GM20000 (cell line): ENCODE measurements at regions not wholly inside any gene's neighbourhood (a gene's known extent, or its start where the extent isn't known, plus 50 kb on each side); places are given as distances from the start of the nearest gene placed in this dataset.

ENCODE experiments used
- DNase-seq: peaks from one replicate; pipeline ENCODE4 v3.0.0; 2012; ENCODE audit warnings: low spot score
- TF ChIP-seq, protein P1 (sequence below): IDR thresholded peaks from 2 replicates; pipeline ENCODE4 v1.5.1; 2012; ENCODE audit warnings: mild to moderate bottlenecking, control low read depth; ENCODE audit errors: extremely low read depth, missing control alignments

DNA sequence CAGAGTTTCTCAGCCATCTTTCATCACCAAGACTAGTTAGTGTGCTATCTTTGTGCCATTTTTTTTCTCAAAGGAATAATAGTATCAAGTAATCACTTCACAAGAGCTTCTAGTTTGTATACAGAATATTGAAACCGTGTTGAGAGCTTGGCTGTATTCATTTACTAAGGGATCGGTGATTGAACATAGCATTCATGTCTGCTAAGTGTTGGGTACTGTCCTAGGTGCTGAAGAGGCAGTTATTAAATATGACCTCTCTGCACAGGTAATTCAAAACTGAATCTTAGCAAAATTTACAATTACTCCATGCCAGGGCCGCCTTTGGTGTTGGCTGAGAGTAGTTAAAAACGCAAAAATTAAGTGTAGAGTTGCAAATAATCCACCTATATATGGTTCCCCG is 355.3 kb upstream of the RORA start:
- TF ChIP-seq, protein P1, sequence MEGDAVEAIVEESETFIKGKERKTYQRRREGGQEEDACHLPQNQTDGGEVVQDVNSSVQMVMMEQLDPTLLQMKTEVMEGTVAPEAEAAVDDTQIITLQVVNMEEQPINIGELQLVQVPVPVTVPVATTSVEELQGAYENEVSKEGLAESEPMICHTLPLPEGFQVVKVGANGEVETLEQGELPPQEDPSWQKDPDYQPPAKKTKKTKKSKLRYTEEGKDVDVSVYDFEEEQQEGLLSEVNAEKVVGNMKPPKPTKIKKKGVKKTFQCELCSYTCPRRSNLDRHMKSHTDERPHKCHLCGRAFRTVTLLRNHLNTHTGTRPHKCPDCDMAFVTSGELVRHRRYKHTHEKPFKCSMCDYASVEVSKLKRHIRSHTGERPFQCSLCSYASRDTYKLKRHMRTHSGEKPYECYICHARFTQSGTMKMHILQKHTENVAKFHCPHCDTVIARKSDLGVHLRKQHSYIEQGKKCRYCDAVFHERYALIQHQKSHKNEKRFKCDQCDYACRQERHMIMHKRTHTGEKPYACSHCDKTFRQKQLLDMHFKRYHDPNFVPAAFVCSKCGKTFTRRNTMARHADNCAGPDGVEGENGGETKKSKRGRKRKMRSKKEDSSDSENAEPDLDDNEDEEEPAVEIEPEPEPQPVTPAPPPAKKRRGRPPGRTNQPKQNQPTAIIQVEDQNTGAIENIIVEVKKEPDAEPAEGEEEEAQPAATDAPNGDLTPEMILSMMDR, result no peak
- no peak for DNase-seq

DNA sequence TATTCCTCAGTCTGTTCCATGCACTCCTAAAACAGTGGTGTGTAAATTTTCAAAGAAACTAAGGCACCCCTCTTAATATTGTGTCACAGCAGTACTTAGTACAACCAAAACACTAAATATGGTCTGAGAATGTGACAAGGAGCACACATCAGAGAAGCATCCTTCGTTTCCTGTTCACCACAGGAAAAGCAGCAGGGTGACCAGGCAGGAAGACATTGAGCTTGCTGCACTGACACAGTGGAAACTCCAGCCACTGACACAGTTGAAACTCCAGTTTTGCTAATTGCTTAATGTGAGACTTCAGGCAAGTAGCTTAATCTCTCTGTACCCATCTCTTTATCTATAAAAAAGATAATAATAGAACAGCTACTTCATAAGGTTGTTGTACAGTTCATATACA is 353.0 kb upstream of the RORA start:
- TF ChIP-seq, protein P1, result no peak
- DNase-seq, result no peak

DNA sequence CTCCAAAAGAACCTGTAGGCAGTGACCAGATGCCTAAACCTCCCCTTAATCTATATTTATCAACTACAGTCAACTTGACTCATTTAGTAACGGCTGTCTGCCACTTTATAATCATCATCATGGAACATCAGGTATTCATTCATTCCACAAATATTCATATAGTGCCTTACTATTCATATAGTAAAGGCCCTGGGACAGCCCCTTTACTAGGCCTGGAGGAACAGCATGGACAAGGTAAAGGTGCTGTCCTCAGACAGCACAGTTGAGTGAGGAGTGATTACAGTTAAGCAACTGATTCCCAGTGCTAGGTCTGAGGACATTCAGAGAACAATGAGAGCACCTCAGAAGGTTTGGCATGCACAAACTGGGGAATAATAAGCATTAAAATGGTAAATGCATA is 346.5 kb upstream of the RORA start:
- TF ChIP-seq, protein P1, result no peak
- DNase-seq, result no peak

DNA sequence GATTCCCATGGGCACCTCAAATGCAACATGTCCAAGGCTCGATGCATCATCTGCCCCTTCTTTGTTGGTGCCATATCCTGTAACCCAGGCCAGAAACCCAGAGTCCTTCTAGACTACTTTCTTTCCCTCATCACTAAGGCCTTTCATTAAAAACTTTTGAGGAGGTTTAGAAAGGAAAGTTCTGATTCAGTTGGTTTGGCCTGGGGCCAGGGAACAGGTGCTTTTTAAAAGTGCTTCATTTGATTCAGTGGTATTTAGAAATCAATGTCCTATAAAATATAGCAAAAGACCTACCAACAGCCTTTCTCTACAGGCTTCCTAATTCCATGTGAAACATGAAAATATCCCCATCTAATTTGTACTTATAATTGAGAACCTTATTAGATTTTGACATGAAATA is 341.9 kb upstream of the RORA start:
- TF ChIP-seq, protein P1, result no peak
- DNase-seq, result no peak

DNA sequence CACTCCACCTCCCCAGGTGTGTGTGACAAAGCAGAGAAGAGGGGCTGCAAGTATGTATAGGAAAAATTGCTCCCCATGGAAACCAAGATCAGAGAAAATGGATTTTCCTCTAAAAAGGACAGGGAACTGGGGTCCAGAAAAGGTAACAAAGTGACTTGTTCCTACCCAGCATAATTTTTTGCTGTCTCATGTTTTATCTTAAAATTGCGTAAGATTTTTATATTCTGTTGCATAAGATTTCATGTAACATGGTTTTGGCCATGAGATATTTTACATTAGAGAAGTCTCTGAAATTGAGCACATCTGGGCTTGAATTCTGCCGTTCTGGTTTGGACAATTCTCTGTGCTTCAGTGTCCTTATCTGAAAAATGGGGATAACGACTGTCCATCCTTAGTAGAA is 335.7 kb upstream of the RORA start:
- TF ChIP-seq, protein P1, result no peak
- no peak for DNase-seq

DNA sequence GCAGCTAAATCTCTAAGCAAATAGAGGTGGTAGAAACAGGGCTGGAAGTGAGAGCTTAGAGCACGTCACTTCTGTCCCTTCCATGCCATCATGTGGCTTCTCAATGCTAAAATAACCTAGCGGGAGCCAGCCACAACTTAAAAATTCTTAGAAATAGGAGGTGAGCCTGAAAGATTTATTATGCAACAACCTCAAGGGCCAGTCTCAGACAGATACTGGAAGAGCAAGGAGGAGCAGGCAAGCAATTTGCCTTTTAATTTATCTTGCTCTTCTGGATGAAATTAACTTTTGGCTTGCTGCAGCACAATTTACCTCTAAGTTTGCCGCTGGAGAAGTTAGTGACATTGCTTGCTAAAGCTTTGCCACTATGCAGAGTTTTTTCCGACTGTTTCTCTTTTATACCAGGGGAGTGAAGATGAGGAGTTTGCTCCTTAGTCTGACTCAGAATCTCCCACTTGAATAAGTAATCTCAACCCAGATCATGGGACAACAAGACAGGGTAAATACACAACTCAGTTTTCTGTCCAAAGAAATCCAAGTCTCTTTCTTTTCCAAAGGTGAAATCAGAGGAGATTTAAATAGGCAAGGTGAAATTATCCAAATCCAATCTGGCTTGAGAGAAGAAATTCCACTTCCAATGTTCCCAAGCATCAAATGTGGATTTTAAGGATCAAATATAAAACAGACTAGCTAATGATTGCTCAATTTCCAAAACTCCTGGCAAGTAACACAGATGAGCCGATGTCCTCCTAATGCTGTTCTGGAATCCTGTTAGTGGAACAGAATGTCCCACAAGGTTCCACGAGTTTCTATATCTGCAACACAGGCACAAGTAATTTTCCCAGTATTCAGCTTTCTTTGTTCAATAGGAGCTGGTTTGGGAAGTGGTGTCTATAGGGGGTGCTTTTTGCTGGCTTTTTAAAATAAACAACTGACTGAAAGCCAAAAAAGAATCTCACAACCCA is 329.4 kb upstream of the RORA start:
- DNase-seq, result no peak
- TF ChIP-seq, protein P1, result no peak

DNA sequence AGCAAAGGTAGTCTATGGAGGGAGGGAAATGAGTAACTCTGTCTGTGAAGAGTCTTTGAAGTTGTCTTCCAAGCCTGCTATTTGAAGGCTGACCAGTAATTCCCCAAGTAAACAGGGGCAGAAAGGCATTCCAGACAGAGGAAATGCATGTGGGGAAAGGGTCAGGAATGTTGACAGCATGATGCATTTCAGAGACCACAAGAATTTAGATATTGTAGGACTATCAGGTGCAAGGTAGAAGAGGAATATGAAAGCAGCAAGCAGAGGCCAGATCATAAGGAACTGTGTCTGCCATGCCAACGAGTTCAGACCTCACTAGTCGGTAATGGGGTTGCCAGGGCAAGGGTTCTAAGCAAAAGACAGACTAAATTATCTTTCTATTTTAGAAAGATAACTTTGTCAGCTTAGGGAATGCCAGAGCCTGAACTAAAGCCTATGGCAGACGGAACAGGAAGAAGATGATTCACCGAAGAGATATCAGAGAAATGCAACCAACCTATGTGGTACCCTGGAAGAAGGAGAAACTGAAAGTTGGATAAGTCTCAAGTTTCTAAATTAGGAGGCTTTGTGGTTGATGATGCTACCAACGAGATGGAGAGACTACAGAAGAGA is 327.0 kb upstream of the RORA start:
- no peak for DNase-seq
- TF ChIP-seq, protein P1, result no peak
